GM19397 (cell line): ENCODE measurements at regions not wholly inside any gene's neighbourhood (a gene's known extent, or its start where the extent isn't known, plus 50 kb on each side); places are given as distances from the start of the nearest gene placed in this dataset.

Source experiments
- ATAC-seq: cut with Tn5 transposase; IDR thresholded peaks from one replicate; pipeline ENCODE4 v1.9.1; 2021; ENCODE audit warnings: mild to moderate bottlenecking, moderate library complexity; ENCODE audit not compliant: unreplicated experiment

DNA sequence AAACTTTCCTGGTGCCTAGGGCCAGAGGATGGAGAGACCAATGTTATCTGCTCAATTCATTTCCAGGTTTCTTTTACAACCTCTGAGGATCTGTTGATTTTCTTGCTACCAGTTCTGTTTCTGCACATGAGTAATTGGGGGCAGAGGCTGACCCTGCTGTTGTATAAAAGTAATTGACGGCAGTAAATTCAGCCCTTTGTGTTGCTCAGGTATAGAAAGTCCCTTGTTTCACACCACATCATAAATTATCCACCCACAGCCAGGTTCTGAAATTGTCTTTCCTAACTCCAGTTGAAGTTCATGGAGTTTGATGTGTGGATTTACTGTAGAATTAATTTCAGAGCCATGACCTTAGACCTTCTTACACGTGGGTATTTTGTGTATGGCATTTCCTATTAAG lies 107.4 kb upstream of the GRIK2 start:
- no peak for ATAC-seq

DNA sequence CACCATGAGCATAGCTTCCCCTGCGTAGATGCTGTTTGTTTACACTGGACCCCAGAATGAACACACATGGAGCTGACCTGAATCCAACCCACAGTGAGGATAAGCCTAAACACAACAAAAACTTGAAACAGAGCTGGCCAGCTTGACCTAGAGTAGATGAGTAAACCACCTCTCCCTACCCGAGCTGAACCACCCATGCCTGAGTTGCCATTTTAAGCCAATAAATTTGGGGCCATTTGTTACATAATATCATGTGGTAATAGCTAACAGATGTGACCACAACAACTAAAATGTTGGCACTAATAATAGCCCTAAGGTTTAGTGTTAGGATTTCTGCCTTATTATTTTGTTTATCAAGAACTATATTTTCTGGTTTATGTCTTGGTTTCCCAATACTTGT lies 103.2 kb upstream of the GRIK2 start:
- no peak for ATAC-seq

DNA sequence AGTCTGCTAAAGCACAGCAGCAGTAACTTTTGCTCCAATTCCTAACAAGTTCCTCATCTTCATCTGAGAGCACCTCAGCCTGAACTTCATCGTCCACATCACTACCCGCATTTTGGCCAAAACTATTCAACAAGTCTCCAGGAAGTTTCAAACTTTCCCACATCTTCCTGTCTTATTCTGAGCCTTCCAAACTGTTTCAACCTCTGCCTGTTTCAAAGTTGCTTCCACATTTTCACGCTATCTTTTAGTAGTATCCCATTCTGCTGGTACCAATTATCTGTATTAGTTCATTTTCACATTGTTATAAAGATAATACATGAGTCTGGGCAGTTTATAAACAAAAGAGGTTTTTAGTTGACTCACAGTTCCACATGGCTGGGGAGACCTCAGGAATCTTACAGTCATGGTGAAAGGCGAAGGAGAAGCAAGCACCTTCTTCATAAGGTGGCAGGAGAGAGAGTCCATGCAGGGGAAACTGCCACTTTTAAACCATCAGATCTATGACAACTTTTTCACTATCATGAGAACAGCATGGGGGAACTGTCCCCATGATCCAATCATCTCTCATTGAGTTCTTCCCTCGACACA lies 99.4 kb upstream of the GRIK2 start:
- ATAC-seq: no peak

DNA sequence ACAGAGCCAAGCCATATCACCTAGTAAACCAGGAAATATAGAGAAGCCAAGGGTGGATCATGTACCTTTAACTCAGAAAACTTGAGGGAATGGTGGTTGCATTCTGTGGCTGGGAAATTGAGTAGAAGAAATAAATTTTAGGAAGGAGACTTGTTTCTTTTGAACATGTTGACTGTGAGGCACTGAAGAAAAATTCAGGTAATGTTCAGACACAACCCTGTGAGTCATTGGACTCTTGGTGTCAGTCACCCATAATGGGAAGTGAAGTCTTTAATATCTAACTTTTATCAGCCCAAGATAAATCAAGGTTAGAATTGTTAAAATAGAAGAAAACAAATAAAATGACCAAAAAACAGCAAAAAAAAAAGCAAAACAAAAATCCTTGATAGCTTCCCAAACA lies 98.8 kb upstream of the GRIK2 start:
- no peak for ATAC-seq

DNA sequence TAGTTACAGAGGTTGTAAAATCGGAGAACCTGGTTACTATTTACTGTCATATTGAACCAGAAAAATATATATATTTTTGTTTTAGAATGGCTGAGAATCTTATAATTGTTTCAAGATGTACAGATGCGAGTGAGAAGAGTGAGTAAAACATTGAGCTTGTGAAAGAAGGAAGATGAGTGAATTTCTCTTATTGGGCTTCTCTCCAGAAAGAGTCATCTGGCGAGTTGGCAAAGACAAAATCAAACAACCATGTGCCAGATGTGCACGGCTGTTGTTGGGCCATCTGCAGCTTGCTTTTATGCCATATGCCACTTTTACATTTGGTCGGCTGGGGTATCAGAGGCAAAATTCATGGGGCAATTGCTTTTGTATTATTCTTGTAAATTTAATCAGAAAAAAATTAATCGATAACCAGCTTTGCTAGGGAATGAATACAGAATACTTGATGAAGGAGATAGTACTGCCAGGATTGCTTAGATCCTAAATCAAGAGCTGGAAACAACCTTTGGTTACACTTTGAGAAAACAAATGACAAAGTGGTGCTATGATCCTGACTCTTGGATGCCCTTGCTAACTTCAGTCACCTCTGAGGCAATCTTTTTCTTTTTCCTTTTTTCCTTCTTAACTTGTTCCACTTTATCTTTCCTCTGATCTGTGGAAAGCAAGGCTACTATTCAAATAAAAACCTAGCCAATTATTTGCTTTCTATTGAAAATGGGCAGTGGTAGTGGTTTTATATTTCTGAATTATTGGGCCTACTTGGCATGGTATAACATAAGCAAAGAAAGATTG lies 97.1 kb upstream of the GRIK2 start:
- ATAC-seq: no peak

DNA sequence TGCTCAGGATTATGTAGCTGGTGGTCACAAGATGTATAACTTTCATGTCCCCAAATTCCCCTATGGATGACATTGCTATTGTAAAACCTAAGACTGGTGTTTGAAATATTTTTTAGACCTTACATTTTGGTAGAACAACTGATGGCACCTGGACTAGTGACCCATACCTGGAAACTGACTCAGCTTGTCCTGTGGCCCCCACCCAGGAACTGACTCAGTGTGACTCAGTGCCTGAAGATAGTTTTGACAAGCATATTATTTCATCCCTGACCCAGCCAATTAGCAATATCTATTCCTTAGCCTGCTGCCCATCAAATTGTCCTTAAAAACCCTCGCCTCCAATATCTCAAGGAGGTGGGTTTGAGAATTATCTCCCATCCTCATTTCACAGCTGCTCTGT lies 90.9 kb upstream of the GRIK2 start:
- no peak for ATAC-seq

DNA sequence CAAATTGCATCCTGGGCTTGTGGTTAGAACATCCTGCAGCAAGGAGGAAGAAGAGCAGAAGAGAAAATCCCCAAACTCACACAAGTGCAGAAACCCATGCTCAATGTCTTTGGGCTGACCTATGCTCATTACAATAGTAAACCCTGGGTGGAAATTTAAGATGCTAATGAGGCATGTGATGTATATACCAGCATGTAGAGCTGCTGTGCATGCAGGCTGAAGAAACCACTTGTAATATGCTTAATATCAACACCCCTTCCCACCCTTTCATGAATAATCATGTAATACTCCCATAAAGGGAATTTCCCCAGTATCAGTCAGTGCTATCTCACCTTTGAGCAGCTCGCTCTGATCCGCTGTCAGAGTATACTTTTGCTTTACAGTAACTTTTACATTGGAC lies 90.0 kb upstream of the GRIK2 start:
- no peak for ATAC-seq

DNA sequence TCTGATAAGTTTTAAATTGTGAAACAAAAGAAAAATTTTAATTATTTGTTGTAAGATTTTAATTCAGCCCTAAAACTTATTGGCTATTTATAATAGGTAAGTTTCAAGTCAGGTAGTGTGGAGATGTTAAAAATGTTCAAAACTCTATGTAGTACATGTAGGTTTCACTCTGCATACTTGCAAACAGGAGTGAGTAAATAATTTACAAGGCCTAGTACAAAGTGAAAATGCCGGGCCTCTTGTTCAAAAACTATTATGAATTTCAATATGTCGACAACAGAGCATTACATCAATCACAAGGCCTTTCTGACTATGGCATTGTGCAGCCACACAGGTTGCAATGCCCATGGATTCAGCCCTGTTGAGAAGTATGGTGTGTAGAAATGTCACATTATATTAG lies 80.9 kb upstream of the GRIK2 start:
- ATAC-seq: no peak

DNA sequence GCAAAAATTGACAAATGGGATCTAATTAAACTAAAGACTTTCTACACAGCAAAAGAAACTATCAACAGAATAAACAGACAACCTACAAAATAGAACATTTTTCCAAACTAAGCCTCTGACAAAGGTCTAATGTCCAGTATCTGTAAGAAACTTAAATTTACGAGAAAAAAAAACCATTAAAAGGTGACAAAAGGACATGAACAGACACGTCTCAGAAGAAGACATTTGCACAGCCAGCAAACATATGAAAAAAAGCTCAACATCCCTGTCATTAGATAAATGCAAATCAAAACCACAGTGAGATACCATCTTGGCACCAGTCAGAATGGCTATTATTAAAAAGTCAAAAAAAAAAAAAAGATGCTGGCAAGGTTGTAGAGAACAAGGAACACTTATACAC lies 70.6 kb upstream of the GRIK2 start:
- ATAC-seq: no peak

DNA sequence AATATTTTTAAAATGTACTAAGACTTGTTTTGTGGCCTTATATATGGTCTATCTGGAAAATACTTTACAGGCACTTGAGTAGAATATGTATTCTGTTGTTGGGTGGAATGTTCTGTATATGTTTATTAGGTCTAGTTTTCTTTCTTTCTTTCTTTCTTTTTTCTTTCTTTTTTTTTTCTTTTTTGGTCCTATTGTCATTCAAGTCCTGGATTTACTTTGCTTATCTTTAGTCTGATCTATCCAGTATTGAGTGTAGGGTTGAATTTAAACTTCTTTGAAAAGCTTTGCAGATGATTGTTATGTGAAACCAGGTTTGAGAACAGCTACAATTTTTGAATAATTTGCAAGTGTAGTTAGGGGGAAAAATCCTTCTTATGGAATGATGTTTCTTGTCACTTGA lies 67.1 kb upstream of the GRIK2 start:
- ATAC-seq: no peak

DNA sequence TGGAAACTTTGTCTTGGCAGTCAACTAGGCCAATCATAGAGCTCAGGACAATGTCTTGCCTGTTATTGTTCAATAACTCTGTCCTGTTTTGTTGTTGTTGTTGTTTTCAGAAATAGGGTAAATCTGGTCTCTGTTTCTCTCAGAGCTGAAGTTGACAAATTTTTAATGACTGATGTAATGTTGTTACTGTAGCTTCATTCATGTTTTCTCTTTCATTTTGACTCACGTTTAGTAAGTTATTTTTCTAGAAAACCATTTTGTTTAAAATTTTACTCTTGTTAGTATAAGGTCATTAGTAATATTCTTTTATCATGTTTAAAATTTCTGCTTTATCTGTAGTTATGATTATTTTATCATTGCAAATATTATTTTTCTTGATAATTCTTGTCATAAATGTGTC lies 51.6 kb upstream of the GRIK2 start:
- ATAC-seq: no peak
